HepG2 (cell line): ENCODE measurements at regions not wholly inside any gene's neighbourhood (a gene's known extent, or its start where the extent isn't known, plus 50 kb on each side); places are given as distances from the start of the nearest gene placed in this dataset.

Experiments
- TF ChIP-seq, protein P1 (sequence below): sonication (generic); formaldehyde crosslinking; IDR thresholded peaks from 2 replicates; pipeline ENCODE4 v1.8.0; 2022; ENCODE audit warnings: mild to moderate bottlenecking, missing genetic modification reagents; ENCODE audit not compliant: insufficient replicate concordance
- TF ChIP-seq, protein P2 (sequence below): sonication (generic); formaldehyde crosslinking; conservative IDR thresholded peaks from 2 replicates; pipeline ENCODE4 v1.4.0; 2020; ENCODE audit warnings: missing genetic modification reagents
- TF ChIP-seq, protein P3 (sequence below): sonication (generic); formaldehyde crosslinking; IDR thresholded peaks from 2 replicates; pipeline ENCODE4 v1.5.0; 2020; ENCODE audit warnings: mild to moderate bottlenecking, missing genetic modification reagents, moderate library complexity

DNA sequence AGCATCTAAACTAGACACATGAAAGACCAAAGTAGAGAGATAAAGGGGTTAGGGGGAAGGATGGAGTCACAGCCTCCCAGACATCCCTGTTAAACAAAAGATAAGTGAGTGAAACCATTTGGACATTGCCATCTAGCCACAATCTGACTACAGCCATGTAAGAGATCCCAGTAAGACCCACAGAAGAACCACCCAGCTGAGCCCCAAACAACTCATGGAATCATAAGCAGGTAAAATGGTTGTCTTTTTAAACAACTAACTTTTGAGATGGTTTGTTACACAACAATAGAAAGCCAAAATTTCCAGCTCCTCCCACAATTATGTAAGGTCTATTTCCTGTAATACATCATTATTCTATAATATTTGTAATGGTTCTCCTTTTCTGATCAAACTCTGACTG lies 437.5 kb downstream of the IGSF11 start:
- TF ChIP-seq, protein P1, sequence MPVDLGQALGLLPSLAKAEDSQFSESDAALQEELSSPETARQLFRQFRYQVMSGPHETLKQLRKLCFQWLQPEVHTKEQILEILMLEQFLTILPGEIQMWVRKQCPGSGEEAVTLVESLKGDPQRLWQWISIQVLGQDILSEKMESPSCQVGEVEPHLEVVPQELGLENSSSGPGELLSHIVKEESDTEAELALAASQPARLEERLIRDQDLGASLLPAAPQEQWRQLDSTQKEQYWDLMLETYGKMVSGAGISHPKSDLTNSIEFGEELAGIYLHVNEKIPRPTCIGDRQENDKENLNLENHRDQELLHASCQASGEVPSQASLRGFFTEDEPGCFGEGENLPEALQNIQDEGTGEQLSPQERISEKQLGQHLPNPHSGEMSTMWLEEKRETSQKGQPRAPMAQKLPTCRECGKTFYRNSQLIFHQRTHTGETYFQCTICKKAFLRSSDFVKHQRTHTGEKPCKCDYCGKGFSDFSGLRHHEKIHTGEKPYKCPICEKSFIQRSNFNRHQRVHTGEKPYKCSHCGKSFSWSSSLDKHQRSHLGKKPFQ (CRISPR knock-in tag) = no peak
- TF ChIP-seq, protein P2, sequence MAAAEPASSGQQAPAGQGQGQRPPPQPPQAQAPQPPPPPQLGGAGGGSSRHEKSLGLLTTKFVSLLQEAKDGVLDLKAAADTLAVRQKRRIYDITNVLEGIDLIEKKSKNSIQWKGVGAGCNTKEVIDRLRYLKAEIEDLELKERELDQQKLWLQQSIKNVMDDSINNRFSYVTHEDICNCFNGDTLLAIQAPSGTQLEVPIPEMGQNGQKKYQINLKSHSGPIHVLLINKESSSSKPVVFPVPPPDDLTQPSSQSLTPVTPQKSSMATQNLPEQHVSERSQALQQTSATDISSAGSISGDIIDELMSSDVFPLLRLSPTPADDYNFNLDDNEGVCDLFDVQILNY (CRISPR knock-in tag) = no peak
- TF ChIP-seq, protein P3, sequence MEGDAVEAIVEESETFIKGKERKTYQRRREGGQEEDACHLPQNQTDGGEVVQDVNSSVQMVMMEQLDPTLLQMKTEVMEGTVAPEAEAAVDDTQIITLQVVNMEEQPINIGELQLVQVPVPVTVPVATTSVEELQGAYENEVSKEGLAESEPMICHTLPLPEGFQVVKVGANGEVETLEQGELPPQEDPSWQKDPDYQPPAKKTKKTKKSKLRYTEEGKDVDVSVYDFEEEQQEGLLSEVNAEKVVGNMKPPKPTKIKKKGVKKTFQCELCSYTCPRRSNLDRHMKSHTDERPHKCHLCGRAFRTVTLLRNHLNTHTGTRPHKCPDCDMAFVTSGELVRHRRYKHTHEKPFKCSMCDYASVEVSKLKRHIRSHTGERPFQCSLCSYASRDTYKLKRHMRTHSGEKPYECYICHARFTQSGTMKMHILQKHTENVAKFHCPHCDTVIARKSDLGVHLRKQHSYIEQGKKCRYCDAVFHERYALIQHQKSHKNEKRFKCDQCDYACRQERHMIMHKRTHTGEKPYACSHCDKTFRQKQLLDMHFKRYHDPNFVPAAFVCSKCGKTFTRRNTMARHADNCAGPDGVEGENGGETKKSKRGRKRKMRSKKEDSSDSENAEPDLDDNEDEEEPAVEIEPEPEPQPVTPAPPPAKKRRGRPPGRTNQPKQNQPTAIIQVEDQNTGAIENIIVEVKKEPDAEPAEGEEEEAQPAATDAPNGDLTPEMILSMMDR (CRISPR knock-in tag) = no peak
